NCI-H2081 treated with DMSO at 0.1 percent for 48 hours (cell line): ENCODE measurements at regions not wholly inside any gene's neighbourhood (a gene's known extent, or its start where the extent isn't known, plus 50 kb on each side); places are given as distances from the start of the nearest gene placed in this dataset.

Experiments used
- DNase-seq: peaks from one replicate; lab custom pipeline; 2025; lab: John Stamatoyannopoulos, UW

DNA sequence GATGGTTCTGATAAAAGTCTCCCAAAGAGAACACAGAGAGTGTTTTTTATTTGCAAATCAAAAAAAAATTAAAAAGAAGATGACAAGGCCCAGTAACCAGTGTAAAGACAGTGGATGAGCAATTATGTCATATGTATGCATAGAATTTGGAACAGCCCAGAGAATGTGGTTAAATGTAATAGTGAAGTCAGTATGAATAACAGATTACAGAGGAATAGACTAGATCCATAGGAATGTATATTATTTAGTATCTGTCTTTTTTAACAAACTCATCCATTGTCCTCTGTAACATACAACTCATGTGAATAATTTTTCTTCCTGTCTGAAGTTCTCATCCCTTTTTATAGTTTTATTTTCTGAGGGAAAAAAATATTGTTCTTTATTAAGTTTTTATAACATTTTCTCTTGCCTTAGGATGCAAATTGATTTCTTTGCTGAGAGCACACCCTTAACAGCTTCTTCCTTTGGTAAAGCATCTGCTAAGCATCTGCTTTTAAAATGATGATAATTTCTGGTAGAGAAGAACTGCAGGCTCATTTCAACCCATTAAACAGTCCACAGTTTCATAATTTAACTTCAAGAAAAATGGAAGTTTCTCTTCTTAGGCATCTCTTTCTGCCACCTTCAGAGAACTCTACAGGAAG lies 266.5 kb upstream of the MTNR1B start:
- DNase-seq, result no peak

DNA sequence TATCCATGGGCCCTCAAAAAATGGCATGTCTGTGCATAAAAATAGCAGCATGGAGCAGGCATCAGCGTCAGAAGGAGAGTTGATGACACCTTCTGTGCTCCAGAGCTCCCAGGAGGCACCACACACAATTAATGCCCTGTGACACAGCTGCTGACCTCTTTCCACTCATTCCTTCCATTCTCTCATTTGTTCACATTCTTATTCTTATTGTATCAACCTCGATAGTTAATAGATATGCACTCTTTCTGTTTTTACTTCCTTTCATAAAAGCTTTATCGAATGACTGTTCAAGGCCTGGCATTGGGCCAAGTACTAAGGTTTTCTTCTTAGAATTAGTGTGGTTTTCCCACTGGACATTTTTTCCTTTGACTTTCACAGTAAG lies 266.0 kb upstream of the MTNR1B start:
- no peak for DNase-seq

DNA sequence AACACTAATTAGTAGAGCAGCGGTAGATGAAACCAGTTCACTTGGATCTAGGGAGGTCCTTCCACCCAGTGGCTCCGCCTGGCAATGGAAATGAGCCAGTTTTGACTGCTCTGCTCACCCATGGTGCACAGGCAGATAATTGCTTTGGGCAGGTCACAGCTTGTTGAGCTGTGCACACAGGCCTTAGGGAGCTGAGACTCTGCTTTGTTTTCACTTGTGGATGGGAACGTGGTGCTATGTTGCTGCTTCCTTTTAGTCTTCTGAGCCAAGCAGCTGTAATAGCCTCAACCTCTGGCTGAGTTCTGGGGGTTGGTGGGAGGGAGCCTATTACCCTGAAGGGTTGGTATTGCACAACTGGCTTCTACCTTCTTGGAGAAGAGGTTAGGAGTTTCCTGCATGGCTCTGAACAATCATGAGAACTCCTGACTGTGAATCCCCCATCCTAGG lies 262.3 kb upstream of the MTNR1B start:
- peak; percentile 89 for DNase-seq

DNA sequence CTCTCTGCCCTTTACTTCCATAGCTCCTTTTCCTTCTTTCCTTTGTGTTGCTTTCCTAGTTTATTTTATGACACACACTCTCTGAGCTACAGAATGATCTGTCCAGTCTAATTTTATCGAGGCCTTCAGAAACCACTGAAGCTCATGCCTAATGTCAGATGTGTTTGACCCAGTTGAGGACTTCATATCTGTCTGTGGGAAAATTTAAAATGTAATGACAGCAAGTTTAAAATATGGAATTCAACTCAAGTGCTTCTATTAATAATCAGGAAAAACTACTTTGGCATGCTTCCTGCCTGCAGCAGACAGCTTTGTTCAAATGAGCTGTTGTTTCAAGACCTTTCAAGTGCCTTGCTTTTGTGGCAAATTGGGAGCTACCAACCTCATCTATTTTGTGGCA lies 261.8 kb upstream of the MTNR1B start:
- no peak for DNase-seq

DNA sequence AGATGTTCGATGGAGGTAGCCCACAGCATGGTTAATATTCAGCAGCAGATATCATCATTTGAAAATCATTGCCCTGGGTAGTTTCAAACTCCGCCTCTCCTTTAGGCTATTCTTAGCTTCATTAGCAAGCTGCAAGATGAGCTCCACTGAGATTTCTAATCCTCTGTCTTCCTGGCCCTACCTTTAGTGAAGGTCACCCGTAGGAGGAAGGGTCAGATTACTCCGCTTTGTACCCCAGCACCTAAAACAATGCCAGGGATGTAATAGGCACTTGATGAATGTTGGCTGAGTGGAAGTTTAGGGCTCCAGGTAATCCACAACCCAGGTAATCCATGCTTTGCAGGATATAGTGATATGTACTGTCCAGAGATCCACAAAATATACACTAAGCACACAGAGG lies 260.1 kb upstream of the MTNR1B start:
- no peak for DNase-seq

DNA sequence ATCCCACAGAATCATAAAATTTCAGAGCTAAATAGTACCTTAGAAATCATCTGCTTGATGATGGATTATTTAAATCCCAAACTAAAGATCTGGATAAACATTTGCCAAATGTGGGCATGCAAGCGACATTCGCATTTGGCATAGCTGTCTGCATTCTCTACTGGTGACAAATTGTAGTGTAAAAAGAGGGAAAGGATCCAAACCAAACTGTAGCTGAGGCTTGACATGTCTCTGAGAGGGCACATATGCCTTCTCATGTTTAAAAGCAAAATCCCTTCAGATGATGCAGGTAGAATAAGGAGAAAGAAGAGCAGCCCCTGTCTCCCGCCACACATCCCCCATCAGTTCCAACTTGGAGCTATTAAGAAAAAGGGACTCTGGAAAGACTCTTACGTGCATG lies 257.5 kb upstream of the MTNR1B start:
- no peak for DNase-seq

DNA sequence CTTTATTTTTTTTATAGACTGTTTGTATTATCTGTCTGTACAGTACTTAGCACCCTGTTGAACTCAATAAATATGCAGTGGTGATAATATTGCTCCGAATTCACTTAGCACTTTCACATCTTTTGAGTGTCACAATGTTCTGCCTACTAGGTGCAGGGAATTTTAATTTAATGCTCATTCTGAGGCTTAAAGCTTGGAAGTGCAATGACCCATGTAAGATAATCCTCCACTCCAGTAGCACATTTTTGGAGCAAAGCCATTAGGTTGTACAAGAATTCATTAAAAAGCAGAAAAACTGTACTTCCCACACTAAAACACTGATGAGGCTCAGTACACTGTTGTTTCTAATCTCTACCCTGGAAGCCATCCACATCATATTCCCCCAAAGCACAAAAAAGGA lies 255.3 kb upstream of the MTNR1B start:
- no peak for DNase-seq

DNA sequence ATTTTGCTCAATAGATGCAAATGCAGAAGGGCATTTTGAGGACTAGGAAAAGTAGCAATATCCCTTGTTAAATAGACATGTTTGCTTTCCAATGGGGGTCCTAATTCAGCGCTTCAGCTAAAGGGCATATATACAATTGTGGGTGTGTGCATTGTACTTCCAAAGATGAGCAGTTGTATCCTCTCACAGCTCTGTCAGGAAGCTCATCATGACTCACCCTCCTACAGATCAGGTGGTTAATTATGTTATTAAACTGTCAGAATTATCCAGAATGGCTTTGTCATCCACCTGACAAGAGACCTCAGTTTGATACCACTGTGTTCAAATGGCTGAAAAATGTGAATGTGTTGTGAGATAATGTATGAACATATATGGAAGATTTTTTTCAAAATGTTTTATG lies 252.2 kb upstream of the MTNR1B start:
- no peak for DNase-seq

DNA sequence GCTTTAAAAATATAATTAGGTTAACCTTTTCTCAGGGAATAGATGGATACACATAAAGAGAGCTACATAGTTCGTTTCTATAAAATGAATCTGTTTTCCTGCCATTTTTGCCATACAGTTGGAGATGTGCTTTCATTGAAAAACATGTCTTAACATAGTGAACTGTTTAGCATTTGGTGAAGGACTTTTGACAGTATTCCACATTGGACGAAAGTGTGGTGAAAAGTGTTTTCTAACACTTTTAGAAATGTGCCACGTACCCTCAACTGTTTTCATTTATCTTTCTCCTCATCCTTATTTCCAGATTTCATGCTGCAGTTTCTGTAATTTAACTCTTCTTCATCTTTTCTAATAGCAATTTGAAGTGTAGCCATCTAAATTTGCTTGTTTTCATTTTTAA lies 249.1 kb upstream of the MTNR1B start:
- DNase-seq, result no peak

DNA sequence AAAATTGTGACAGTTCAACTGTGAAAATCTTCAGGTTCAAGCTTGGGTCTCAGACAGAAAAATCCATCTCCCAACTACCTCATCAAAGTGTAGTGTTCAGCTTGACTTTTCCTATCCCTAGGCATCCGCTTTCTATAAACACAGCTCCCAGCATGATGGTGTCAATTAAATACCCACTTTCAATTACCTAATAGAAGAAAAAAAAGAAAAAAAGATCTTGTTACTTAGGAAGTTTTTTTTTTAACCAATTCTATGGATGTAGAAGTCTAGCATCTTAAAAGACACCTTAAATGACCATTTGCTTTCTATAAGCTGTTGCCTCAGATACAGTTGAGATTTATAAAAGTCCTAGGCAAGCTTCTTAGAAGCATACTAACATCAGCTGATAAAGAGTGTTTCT lies 244.1 kb upstream of the MTNR1B start:
- DNase-seq, result no peak

DNA sequence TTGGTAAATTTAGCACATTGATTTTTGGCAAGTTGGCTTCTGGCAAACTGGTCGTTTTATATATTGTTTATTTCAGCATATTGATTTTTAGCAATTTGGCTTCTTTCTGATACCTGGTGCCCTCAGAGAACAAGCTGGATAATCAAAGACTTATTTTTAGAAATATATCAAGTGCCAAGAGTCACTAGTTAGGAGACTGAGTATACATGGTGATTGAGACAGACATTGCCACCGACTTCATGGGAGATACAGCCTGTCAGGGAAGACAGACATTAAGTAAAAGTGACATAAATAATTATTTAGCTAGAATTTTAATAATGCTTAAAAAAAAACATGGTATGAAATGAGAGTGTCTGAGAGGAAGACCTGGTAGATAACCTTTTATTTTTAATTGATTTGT lies 242.3 kb upstream of the MTNR1B start:
- no peak for DNase-seq

DNA sequence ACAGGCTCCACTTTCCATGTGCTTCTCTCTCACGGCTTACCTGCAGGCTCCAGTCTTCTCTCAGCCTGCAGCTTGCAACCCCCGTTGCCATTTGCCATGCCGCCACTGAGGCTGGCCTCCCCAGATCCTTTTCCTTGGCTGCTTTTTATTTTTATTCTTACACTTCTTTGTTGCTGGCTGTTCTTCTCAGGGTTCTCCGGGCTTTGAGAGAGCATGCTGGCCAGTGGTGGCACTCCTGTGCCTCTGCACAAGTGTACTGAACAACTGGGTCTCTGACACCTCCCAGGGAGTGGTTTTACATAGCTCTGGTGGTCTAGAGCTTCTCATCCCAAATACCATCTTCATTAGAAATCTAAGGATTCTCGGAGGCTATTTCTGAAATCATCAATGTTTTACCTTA lies 241.7 kb upstream of the MTNR1B start:
- DNase-seq, result no peak

DNA sequence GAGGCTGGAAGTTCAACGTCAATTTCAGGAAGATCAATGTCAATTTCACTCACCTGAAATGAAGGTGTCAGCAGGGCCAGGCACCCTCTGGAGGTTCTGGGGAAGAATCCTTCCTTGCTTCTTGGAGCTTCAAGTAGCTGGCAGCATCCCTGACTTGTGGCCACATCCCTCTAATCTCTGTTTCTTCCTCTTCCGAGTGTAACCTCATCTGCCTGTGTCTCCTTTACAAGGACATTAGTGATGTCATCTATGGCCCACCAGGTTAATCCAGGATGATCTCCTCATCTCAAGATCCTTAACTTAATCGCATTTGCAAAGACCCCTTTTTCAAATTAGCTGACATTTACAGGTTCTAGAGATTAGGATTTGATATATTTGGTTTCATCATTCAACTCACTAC lies 240.8 kb upstream of the MTNR1B start:
- no peak for DNase-seq

DNA sequence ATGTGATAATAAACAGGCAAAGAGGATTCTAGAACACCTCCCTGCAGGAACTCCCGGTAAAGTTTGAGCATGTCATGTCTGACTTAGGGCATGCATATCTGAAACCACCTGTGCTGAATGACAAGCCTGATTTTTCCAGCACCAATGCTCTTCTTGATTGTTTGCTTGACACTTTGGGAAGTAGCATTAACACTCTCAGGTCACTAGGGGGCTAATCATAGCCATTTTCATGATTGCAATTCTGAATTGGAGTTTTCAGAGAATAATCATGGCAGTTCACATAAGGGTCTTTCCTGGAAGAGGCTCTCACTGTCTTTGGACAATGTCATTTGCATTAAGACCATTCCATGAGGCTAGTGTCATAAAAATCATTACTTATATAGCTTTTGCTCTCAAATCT lies 234.4 kb upstream of the MTNR1B start:
- no peak for DNase-seq

DNA sequence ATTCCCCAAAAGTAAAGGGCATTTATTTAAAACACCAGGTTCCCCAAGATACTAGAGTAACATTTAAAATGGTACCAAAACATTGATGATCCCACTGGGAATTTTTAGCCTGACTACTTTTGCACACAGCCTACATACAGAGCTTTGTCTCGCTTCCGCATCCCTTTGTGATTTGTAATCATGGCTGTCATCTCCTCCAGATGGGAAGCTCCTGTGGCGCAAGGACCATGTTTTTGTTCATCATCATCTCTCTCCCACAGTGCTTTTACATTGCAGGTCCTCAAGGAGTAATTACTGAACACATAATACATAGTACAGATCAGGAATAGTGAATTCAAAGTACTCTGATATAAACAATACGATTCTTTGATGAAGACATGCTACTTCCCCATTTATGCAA lies 231.2 kb upstream of the MTNR1B start:
- no peak for DNase-seq

DNA sequence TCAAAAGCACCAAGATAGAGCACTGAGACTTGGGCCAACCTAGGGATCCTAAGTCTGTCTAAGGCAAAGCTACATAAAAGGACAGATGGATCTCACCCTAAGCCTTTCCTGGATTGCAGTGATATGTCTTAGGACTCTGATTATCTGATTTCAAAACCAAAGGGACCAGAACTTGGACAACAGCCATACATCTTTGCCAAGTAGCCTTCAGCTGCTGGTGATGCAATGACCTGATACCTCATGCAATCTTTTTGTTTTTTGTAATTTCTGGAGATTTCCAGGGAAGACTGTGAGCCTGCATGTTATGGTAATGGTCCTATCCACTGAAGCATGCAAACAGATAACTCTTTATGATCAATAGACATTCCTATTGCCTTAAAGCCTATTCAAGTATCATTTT lies 230.4 kb upstream of the MTNR1B start:
- DNase-seq, result no peak

DNA sequence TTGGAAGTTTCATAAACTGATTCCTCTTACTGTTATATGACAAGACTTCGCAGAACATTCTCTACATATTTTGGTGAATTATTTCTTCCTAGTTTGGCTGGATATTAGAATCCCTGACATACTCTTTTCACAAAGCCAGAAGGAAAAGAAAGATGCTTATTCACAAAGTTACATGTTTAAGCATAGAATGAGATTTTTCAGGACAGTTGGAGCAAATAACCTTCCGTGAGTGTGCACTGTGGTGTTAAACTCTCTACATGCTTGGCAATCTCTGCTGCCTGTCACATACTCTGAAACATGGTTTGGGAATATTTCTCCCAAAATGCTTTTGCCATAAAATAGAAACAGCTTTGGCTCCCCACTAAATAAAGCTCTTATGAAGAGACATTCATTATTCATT lies 230.0 kb upstream of the MTNR1B start:
- DNase-seq, result no peak

DNA sequence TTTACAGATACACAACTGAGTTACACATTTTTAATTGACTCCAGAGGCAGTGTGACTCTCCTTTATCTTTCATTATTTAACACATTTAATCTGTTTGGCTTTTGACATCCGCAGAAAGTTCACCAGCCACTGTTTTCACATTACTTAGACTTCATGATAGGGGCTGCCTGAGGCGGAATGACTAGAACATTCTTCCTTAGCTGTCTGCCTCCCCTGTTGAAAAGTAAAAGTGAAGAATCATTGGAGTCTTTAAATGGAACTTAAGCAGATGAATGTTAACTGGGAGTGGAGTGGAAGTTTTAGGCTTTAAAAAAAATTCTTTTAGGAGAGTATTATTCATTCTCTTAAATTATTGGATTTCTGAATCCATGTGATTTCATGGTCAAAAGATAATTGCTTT lies 229.2 kb upstream of the MTNR1B start:
- DNase-seq, result no peak

DNA sequence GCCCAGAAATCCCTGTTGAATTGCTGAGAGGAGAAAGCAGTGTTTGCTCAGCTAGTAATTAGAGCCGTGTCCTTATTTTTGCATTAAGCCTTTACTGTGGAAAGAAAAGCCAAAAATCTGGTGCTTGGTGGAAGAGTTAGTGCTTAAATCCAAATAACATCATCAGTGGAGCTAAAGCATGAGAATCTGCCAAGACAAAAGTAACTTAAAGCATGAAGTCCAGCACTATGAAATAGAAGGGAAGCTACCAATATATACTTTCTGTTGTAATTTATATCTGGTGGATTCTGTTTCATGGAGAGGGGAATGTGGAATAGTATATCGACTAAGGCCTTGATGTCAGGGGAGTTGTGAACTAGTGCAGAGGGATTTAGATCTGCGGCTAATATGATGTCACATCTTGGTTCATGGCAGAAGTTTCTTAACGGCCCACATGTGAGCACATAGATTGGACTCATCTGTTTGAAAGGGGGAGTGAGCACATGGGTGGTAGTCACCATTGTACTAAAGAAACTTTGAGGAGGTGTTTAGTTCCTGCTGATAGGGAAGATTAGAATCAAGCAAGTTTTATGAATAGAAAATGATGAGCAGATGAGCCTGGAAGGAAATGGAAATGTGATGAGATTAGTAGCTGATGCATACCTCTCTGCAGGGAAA lies 224.4 kb upstream of the MTNR1B start:
- peak; percentile 44 for DNase-seq

DNA sequence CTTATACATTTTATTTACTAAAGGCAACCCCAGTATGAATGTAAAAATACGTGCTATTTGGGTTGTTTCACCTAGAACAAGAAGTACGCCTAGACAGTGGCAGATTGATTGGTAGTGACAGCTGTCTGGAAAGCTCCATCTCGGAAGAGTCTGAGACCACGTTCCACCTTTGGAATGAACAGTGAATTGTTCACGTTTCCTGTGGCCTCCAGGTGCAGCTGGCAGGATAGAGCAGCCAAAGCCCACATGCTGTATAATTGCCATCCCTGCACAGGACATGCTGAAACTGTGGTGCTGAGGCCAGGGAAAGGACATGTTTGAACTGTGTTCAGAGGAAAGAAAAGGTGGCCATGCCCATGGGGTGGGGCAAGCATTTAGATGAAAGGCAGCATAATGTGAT lies 218.7 kb upstream of the MTNR1B start:
- no peak for DNase-seq

DNA sequence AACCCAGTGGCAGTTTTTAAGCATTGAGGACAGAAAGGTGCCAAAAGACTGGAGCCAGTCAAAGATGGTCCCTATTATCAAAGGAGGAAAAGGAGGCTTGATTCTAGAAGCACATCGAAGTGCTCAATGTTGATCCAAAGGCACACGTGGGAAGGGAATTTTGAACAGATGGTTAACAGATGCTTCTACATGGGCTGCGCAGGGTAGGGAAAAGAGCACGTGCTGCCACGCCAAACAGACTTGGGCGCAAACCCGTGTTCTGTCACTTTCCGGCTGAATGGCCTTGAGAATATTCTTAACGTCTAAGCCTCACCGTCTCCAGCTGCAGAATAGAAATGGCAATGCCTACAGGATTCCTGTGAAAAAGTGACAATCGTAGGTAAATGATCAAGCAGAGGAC lies 217.9 kb upstream of the MTNR1B start:
- no peak for DNase-seq

DNA sequence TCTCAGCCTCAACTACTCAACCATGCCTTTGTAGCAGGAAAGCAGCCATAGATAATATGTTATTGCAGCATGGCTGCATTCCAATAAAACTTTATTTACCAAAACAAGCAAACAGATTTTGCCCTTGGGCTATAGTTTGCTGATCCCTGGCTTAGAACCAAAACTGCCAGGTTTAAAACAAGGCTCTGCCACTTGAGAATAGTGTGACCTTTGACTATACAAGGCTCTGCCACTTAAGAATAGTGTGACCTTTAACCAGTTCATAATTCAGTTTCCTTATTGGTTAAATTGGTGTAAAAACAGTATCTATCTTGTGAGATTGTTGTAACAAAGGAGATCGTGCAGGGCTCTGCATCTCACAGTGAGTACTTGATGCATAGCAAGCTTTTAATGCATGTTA lies 217.3 kb upstream of the MTNR1B start:
- DNase-seq, result no peak

DNA sequence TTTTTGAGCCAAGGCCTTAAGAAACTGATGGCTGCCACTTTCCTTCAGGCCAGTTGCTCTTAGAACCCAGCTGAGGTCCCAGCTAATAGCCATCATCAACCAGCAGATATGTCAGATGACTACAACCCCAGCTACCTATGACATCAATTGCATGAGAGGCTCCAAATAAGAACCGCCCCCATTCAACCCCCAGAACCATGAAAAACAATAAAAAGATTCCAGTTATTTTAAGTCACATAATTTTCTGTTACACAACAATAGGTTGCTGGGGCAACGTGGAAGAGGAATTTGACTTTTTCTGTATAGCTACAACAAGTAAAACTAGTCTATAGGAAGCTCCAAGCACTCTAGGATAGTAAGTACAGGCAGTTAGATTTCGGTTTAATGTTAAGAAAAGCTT lies 216.3 kb upstream of the MTNR1B start:
- no peak for DNase-seq

DNA sequence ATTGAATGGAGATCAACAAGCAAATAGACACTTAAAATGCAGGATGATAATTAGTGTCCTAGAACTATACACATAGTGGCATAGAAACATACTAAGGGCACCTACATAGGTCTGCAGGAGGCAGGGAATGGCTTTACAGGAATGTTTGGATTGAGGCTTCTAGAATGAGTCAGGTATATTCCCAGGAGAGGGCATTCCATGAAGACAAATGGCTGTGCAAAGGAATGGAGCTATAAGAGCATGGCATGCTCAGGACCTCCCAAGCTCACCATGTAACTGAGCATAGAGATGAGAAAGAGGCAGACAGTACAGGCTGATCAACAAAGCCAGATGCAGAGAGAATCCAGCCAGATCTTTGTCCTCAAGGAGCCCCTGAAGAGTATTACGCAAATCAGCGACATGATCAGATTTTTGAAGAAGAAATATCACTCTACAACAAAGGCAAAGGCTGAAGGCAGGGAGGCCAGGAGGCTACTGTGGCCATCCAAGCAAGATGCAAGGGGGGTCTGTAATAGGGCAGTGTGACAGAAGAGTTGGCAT lies 211.1 kb upstream of the MTNR1B start:
- DNase-seq, result no peak
